ENCODE measurements at regions not wholly inside any gene's neighbourhood (a gene's known extent, or its start where the extent isn't known, plus 50 kb on each side); places are given as distances from the start of the nearest gene placed in this dataset.

GRCh38 chr3:99176169-99176964, 274.9 kb upstream of the DCBLD2 start:
- H3K9me3 Mint-ChIP-seq: no peaks in the 10 kb centered on the region
- H3K4me1 Mint-ChIP-seq (ENCODE audit: unreplicated experiment): no peaks in the 10 kb centered on the region
- DNase-seq (ENCODE audit: extremely low spot score, unreplicated experiment): no peak
- no peak overlapping the region for H3K4me3 Mint-ChIP-seq
- peaks cover 5% of the 10 kb centered on the region for H3K27me3 Mint-ChIP-seq
- no peak for TF ChIP-seq CTCF (conservative IDR thresholded peaks at IDR 0.05)
- no peak overlapping the region for H3K27ac Mint-ChIP-seq
- no peaks in the 10 kb centered on the region for H3K36me3 Mint-ChIP-seq

DNA sequence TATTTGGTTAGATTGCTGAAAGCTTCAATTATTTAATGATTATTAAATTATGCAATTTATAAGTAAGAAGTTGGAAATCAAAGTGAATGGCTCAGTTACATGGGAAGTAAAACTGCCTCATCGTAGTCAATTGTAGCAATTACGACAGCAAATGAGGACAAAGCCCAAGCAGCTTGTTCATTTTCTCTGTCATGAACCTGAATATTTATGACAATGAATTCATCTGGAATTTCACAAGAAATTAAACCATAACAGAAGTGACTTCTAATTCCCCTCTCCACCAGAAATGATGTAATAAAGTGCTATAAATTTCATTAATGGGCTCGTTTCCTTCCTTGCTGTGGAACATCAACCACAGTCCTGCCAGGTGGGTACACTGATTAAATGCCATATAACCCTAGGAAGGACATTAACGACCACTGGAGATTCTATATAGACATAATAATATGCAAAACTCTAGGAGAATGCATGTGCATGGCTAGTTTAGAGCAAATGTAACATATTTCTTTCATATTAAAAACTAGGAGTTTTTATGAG, 273.8 kb upstream of the DCBLD2 start:
- no peak overlapping the region for H3K27ac Mint-ChIP-seq
- H3K4me3 Mint-ChIP-seq: no peak overlapping the region
- peaks cover 5% of the 10 kb centered on the region for H3K27me3 Mint-ChIP-seq
- no peaks in the 10 kb centered on the region for H3K4me1 Mint-ChIP-seq (ENCODE audit: unreplicated experiment)
- H3K9me3 Mint-ChIP-seq: no peaks in the 10 kb centered on the region
- DNase-seq (ENCODE audit: extremely low spot score, unreplicated experiment): no peak
- no peak for TF ChIP-seq CTCF (conservative IDR thresholded peaks at IDR 0.05)
- H3K36me3 Mint-ChIP-seq: no peaks in the 10 kb centered on the region

DNA sequence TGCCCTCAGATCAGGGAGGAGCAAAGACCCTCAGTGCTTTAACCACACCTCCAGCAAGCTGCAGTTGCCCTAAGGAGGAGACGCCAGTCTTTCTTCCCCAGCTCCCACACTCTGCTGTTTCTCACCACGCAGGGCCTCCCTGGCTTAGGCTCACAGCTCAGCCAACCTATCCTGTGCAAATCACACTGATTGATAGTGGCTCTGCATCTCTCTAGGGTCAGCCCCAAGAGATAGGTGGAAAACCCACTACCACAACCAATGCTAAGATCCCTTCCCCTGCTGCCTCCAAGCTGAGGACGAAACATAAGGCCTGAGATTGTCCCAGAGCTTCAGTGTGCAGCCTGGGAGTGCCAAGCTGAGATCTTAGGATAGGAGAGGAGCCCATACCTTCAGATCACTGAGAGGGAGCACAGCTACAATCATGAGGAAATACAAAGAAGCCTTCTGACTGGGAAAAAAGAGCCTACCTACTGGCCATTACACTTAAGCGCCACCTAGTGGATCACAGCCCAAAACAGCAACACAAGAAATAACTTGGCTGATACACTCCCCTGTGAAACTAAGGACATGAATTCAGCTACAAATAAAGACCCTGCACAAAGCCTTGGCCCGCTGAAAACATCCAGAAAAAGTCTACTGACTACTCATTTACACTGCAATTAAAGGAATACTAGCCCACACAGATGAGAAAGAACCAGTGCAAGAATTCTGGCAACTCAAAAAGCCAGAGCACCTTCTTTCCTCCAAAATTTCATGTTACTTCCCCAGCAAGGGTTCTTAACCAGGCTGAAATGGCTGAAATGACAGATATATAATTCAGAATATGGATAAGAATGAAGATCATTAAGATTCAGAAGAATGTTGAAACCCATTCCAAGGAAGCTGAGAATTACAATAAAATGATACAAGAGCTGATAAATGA, 271.5 kb upstream of the DCBLD2 start:
- DNase-seq (ENCODE audit: extremely low spot score, unreplicated experiment): peak; percentile 62
- no peaks in the 10 kb centered on the region for H3K36me3 Mint-ChIP-seq

DNA sequence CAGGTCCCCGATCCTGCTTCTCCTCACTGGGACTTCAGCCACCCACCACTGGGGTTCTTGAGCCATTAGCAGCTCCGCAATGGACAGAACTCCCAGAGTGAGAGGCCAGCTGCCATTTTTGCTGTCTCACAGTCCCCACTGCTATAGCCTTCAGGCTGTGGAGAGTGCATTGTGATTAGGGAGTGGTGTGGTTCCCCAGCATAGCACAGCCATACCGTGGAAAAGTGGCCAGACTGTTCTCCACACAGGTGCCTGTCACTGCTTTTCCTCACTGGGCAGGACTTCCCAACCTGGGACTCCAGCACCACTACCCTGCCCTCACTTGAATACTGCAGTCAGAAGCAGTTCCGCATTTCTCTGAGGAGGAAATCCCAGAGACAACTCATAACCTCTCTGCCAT, 270.3 kb upstream of the DCBLD2 start:
- Mint-ChIP-seq H3K36me3 (no peaks in the 10 kb centered on the region), H3K27ac (no peak overlapping the region), H3K4me1 (ENCODE audit: unreplicated experiment) (no peaks in the 10 kb centered on the region), H3K27me3 (peaks cover 11% of the 10 kb centered on the region), H3K9me3 (no peaks in the 10 kb centered on the region), H3K4me3 (no peak overlapping the region)
- TF ChIP-seq CTCF (conservative IDR thresholded peaks at IDR 0.05): no peak
- no peak for DNase-seq (ENCODE audit: extremely low spot score, unreplicated experiment)

More for the DNA sequence above, 271.5 kb upstream of the DCBLD2 start:
- Mint-ChIP-seq H3K27ac (no peak overlapping the region), H3K27me3 (peaks cover 11% of the 10 kb centered on the region), H3K9me3 (no peaks in the 10 kb centered on the region), H3K4me3 (no peak overlapping the region), H3K4me1 (ENCODE audit: unreplicated experiment) (no peaks in the 10 kb centered on the region)
- TF ChIP-seq CTCF (conservative IDR thresholded peaks at IDR 0.05): peak; percentile 82

DNA sequence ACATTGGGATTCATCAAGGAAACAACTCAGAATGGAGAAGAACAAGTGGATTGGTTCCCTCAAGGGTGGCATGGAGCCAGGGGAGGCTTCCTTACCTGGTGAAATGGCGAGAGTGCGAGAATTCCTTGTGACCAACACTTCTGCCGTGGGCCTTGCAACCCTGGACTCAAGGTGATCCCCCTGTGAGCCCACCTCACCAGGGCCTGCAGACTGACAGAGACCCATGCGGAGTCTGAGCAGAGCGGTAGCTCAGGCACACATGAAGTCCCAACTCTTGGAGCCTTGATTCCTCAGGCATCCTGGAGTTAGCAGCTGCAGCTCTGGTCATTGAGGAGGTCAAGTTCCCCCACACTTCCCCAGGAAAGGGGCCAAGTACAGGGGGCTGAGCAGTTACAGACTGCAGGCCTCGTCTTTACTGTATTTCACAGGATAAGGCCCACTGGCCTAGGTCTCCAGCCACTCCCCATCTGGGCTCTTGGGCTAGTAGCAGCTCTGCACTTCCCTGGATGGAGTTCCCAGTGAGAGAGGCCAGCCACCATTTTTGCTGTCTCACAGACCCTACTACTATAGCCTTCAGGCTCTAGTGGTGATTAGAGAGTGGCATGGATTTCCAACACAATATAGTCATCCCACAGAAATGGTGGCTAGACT, 269.5 kb upstream of the DCBLD2 start:
- H3K4me3 Mint-ChIP-seq: no peak overlapping the region
- H3K27ac Mint-ChIP-seq: no peak overlapping the region
- TF ChIP-seq CTCF (conservative IDR thresholded peaks at IDR 0.05): no peak
- H3K36me3 Mint-ChIP-seq: no peaks in the 10 kb centered on the region
- no peaks in the 10 kb centered on the region for H3K4me1 Mint-ChIP-seq (ENCODE audit: unreplicated experiment)
- H3K27me3 Mint-ChIP-seq: peaks cover 11% of the 10 kb centered on the region
- no peaks in the 10 kb centered on the region for H3K9me3 Mint-ChIP-seq
- no peak for DNase-seq (ENCODE audit: extremely low spot score, unreplicated experiment)

Measured in type B pancreatic cell (in vitro differentiated cells).